ENCODE measurements at regions not wholly inside any gene's neighbourhood (a gene's known extent, or its start where the extent isn't known, plus 50 kb on each side); places are given as distances from the start of the nearest gene placed in this dataset.
"Not testable (repeated sequence)": the region's sequence is repeated elsewhere in the genome, so short reads cannot be mapped to it uniquely, and the experiment has no call there.

GRCh38 chr2:52518678-52519077 lies 1248.9 kb upstream of the CHAC2 start:
- no peak for DNase-seq

DNA sequence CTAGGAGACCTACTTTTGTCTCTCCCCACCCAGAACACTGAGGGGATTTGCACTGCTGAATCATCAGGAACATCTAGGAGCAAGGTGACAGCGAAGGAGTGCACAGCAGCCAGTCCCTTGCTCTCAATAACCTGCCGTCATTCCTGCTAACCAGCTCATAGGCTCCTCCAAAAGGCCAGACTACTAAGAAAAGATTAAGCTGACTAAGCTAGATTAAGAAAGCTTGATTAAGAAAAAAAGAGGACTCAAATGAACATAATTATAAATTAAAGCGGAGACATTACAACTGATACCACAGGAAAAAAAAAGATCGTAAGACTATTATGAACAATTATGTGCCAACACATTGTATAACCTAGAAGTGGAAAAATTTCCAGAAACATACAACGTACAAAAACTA lies 1254.8 kb upstream of the CHAC2 start:
- DNase-seq = no peak

DNA sequence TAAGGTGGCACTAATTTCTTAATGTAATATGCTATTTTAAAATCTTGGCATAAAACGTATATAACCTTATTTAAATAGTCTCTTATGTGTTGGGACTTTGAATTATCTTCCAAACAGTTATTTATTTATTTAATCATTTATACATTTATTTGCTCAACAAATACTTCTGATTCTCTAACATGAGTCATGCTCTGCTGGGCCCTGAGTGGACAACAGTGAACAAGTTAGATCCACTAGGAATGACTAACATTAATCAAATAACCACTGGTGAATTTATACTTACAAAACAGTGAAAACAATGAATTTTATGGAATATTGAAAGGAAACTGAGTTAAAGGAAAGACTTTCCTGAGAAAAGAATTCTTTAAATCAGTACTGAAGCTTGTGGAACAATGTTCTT lies 1257.2 kb upstream of the CHAC2 start:
- DNase-seq = no peak

DNA sequence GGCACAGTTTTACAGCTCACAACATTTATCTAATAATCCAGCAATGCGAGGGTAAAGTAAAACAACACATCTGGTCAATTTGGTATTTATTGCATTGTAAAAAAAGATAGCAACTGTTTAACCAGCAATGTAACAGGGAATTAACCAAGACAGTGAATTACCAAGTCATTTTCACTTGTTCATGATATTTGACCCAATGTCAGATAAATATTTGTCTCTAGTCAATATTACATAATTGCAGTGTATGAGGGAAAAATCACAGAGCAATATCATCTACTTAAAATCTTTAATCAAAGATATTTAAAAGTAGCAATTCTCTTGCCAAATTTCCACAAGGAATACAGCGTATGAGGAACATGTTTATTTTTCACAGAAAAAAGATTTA lies 1265.1 kb upstream of the CHAC2 start:
- no peak for DNase-seq

DNA sequence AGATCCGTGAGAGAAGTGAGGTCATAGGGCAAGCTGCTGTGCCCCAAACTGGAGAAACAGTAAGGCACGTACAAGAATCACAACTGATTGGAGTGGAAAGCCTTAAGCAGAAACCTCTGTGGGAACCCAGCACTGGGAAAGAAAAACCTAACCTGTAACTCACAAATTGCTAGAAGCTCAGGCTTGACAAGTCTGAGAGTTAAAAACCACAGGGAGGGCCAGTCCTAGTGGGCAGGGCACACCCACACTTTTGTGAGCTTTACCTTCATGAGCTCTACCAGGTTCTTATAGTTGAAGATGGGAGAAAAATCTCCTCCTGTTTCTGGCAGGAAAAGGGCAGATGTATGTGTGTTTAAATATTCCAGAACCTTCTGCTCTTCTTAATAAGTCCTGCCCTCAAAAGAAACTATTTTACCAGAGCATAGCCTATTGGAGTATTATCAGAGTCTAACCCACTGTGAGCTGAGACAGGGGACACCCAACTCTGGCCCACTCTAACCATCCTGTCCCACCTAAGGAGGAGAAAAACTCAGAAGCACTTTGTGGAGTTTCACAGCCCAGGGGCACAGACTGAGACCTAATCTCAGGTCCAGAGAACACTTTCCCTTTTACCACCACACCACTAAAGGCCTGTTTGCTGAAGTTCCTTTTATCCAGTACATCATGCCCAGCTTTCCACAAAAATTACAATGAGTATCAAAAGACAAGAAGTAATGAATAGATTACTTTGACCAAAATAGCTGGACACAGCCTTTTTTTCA lies 1265.7 kb upstream of the CHAC2 start:
- no peak for DNase-seq

- DNase-seq = no peak
These were observed 1267.0 kb upstream of the CHAC2 start for GRCh38 chr2:52500561-52500960.

DNA sequence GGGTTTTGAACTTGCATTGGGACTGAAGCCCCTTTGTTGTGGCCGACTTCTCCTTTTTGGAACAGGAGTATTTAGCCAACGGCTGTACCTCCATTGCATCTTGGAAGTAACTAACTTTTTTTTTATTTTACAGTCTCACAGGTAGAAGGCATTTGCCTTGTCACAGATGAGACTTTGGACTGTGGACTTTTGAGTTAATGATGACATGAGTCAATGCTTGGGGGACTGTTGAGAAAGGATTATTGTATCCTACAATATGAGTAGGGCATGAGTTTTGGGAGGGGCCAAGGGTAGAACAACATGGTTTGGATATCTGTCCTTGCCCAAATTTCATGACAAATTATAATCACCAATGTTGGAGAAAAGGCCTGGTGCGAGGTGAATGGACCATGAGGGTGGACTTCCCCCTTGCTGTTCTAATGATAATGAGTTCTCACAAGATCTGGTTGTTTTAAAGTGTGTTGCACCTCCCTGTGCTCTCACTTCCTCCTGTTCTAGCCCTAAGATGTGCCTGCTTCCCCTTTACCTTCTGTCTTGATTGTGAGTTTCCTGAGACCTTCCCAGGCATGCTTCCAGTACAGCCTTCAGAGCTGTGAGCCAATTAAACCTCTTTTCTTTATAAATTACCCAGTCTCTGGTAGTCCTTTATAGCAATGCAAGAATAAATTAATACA lies 1269.4 kb upstream of the CHAC2 start:
- no peak for DNase-seq

DNA sequence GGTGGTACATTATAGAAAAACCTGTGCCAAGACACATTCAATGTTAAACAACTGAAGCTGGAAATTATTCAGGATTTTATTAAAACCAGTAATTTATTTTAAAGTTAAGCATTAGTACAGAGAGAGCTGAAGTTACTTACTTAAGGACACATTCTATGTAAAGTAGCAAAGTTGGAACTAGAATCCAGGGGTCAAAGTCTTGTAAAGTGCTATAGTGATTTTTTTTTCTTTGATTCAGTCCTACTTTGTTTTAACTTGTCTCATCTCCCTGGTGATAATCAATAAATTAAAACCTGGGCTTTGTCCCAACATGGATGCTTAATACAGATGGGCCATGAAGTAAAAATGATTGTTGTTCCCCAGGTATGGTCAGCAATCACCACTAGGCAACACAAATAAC lies 1271.8 kb upstream of the CHAC2 start:
- no peak for DNase-seq

DNA sequence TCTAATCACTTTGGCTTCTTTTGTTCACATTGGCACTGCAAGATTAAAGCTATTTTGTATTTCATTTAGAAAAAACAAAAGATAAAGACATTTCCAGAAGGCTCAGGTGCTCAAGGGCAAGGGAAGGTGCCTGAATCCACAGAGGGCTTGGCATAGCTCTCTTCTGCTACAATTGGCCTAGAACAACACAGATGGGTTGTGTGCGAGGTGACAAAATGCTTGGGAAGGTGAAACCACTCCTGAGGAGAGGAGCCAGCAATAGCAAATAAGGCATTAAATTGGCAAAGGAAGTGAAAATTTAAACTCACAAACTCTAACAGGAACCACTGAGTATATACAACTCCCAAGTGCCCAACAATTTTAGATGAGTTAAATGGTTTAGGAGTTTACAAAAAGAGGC lies 1290.4 kb upstream of the CHAC2 start:
- DNase-seq = no peak

DNA sequence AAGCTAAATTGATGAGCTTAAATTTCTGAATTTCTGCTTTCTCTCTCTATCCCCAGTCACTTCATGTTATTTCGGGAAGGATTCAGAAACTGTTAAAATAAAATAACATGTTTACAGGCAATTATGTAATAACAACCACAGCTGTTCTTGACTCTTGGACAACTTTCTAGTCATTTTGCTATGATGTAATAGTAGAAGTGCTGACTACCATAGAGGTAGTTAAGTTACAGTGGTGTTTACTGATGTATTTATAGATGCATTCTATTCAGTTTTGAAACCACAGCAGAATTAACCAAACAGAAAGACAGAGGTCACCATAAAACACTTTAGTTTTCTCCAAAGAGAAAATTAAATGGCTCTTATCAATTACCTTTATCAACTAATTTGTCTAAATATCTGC lies 1292.0 kb upstream of the CHAC2 start:
- no peak for DNase-seq

GRCh38 chr2:52474091-52474490 lies 1293.5 kb upstream of the CHAC2 start:
- no peak for DNase-seq

- DNase-seq = no peak
These were observed 1294.1 kb upstream of the CHAC2 start for GRCh38 chr2:52473526-52473925.

DNA sequence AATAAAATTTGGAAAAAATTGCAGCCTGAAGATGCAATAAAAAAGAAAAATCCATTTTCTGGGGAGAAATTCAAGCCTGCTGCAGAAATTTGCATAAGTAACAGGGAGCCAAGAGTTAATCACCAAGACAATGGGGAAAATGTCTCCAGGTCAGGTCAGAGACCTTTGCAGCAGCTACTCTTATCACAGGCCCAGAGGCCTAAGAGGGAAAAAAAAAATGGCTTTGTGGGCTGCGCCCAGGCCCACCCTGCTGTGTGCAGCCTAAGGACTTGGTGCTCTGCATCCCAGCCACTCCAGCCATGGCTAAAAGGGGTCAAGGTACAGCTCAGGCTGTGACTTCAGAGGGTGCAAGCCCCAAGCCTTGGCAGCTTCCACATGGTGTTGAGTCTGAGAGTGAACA lies 1297.1 kb upstream of the CHAC2 start:
- DNase-seq = not testable (repeated sequence)

DNA sequence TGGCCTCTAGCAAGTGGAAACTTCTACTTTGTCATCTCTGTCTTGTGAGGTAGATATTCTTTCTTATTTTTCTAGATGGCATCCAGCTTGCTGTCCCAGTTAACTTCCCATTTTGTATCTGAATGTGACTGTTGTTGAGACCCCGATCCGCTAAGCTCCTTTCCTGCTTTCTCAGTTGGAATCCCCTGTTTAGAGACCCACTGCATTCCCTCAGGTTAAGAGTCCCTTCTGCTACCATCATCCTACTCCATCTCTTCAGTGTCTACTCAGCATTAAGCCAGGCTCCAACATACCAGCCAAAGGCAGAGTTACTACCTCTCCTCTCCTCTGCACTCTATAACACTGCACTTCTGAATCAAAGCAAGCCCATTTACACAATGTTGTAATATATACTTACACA lies 1300.4 kb upstream of the CHAC2 start:
- DNase-seq = no peak

DNA sequence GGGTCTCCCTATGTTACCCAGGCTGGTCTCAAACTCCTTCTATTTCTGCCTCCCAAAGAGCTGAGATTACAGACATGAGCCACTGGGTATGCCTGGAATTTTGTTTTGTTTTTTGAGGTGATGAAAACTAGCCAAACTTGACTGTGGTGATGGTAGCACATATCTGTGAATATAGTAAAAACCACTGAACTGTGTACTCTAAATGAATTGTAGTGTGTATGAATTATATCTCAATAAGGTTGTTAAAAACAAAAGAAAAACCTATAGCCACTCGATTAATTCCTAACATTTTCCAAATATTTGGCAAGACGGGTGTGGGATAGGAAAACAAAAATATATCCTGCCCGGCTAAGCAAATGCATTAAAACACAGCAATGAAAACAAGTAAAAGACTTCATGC lies 1302.3 kb upstream of the CHAC2 start:
- no peak for DNase-seq

GRCh38 chr2:52463457-52463856 lies 1304.1 kb upstream of the CHAC2 start:
- DNase-seq = no peak

DNA sequence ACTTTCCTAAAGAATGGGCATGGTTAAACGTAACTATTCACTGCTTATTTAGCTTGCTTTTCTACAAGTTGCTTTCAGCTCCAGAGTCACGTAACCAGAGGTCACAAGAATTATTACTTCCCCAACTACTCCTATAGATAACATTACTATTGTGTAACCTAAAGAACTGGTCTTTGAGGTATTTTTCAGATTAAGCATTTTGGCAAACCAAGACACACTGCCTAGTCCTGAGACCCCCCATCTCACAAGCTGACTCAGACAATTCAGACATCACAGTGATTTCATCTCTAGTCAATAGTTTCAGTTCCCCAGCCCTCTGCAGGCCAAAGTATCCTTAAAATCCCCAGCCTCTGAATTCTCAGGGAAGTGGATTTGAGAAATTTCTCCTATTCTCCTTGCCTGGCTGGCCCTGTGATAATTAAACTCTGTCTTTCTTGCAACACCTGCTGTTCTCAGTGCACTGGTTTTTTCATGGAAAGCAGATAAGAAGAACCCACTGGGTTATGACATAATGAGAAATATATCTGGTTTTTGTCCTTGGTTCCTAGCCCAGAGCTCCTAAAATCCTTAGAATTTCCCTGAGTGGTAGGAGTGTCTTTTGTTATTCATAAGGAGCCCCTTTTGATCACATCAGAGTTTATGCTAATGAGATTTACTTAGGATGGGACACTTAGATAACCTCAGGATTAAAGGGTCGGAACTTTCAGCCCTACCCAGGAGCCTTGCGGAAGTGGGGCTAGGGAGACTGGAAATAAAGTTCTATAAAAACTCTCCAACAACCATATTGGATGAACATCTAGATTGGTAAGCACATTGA lies 1310.8 kb upstream of the CHAC2 start:
- no peak for DNase-seq

DNA sequence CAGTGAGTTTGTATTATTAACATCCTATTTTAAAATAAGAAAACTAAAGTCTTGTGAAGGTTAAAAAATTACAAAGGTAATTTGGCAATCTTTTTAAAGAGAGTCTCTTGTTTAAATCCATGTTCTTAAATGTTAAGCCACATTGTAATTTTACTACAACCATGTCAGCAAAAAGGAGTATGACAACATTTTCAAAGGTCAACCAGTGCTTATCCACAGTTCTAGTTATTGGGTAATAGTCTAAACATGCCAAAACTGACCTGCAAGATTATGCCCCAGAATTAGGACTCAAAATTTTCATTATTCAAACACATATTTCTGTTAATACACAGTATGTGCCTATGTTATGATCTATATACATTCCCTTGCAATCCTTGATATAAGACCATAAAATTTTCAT lies 1312.6 kb upstream of the CHAC2 start:
- DNase-seq = no peak

DNA sequence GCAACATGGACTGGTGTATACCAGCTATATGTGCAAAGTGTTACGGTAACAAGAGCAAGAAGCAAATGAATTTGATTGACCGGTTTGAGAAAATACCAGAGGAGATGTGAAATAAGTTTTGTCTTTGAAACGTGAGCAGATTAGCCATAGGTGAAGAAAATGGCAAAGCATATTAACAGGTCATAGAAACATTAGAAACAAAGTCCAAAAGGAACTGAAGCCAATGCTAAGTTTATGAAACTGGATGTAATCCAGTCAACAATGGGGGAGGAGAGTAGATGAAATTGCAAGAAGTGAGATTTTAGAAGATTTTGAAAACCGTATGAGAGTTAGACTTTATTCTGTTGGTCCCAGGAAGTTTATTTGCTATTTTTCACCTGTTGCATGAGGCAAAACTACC lies 1315.4 kb upstream of the CHAC2 start:
- no peak for DNase-seq

GRCh38 chr2:52445686-52446085 lies 1321.9 kb upstream of the CHAC2 start:
- DNase-seq = no peak

GRCh38 chr2:52431352-52431760 lies 1336.2 kb upstream of the CHAC2 start:
- no peak for DNase-seq

DNA sequence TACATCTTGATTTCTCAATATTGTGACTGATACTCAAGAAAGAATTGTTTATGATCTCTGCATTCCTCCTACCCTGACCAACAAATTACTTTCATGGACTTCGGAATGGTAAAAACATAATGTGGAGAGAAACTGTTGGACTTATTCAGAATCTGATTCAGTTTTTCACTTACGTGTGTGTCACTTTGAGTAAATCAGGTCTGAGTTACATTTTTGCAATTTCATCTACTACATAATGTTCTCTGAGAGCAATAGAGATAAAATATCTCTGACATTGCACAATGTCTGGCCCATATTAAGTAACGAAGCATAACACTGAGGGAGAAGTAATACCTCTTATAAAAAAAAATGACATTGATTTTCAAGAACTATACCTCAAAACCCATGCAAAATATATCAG lies 1337.9 kb upstream of the CHAC2 start:
- no peak for DNase-seq

- no peak for DNase-seq
These were observed 1338.4 kb upstream of the CHAC2 start for GRCh38 chr2:52429171-52429570.

DNA sequence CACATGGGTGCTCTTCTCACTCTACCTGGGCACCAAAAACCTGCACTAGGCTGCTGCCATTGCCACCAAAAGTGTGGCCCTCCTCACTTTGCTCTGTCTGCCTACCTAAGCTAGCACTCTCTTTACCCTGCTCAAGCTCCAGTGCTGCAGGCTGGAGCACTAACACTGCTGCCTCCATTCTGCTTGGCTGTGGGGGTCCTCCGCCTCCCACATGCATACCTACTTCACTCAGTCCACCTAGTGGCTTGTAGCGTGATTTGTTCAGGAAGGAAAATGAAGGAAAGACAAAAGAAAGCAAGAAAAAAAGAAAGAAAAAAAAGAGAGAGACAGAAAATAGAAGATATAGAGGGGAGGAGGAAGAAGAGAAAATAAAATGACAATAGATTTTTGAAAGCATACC lies 1339.4 kb upstream of the CHAC2 start:
- no peak for DNase-seq

All from Kasumi-1 (cell line).